Activated CD4-positive, alpha-beta T cell treated with anti-CD3 and anti-CD28 coated beads for 4 hours (primary cell): ENCODE measurements at regions not wholly inside any gene's neighbourhood (a gene's known extent, or its start where the extent isn't known, plus 50 kb on each side); places are given as distances from the start of the nearest gene placed in this dataset.
"Not testable (repeated sequence)": the region's sequence is repeated elsewhere in the genome, so short reads cannot be mapped to it uniquely, and the experiment has no call there.

Experiments
- DNase-seq, 2 donors: peaks; one replicate each; pipeline ENCODE4 v3.0.0-alpha.2; 2020

GRCh38 chrX:136975684-136976470 lies 57.9 kb downstream of the GPR101 start:
- no peak for DNase-seq

GRCh38 chrX:136967966-136968365 lies 65.8 kb downstream of the GPR101 start:
- no peak for DNase-seq

- DNase-seq: no peak
Observed at GRCh38 chrX:136963973-136964372, 69.8 kb downstream of the GPR101 start.

GRCh38 chrX:136961594-136962135 lies 72.1 kb downstream of the GPR101 start:
- DNase-seq: no peak

GRCh38 chrX:136954930-136955329 lies 74.4 kb upstream of the RBMX start:
- no peak for DNase-seq

- DNase-seq: peak; percentile 35 to 56
Observed at GRCh38 chrX:136953867-136954787, 73.6 kb upstream of the RBMX start.

- no peak for DNase-seq
Observed at GRCh38 chrX:136950211-136950610, 69.7 kb upstream of the RBMX start.

GRCh38 chrX:136941396-136942337 lies 61.1 kb upstream of the RBMX start:
- no peak for DNase-seq

- DNase-seq: no peak
Observed at GRCh38 chrX:136936183-136936549, 55.6 kb upstream of the RBMX start.

GRCh38 chrX:136935533-136936182 lies 55.1 kb upstream of the RBMX start:
- not testable (repeated sequence) for DNase-seq

GRCh38 chrX:136934652-136935051 lies 54.1 kb upstream of the RBMX start:
- not testable (repeated sequence) for DNase-seq

GRCh38 chrX:136933611-136934145 lies 53.2 kb upstream of the RBMX start:
- DNase-seq: no peak

- no peak for DNase-seq
Observed at GRCh38 chrX:136931661-136932060, 51.1 kb upstream of the RBMX start.
